Uterus (tissue), 2 donors: ENCODE measurements at regions not wholly inside any gene's neighbourhood (a gene's known extent, or its start where the extent isn't known, plus 50 kb on each side); places are given as distances from the start of the nearest gene placed in this dataset.

ENCODE experiments used
- CTCF ChIP-seq, 4 experiments: fragments of 200-600 bp in 2 of 4; fragments of 450-650 bp in 2 of 4; sonication (generic) in 2 of 4; IDR thresholded peaks; one replicate each; pipeline ENCODE4 v1.5.1; 2016 to 2019; ENCODE audit warnings: antibody characterized with exemption in 4 of 4, mild to moderate bottlenecking in 2 of 4, moderate library complexity in 1 of 4
- POLR2A ChIP-seq, 2 donors: fragments of 450-650 bp; IDR thresholded peaks; one replicate each; pipeline ENCODE4 v1.6.1; 2016; ENCODE audit warnings: antibody characterized with exemption in 2 of 2, mild to moderate bottlenecking in 1 of 2, moderate library complexity in 1 of 2

- TF ChIP-seq POLR2A (IDR thresholded peaks at IDR 0.05): no peak
- no peak for TF ChIP-seq CTCF (IDR thresholded peaks at IDR 0.05)
These were observed 263.1 kb downstream of the TBX18 start for GRCh38 chr6:84501315-84501714.
